GM18511 (cell line): ENCODE measurements at regions not wholly inside any gene's neighbourhood (a gene's known extent, or its start where the extent isn't known, plus 50 kb on each side); places are given as distances from the start of the nearest gene placed in this dataset.
"Not testable (repeated sequence)": the region's sequence is repeated elsewhere in the genome, so short reads cannot be mapped to it uniquely, and the experiment has no call there.

ENCODE experiments used
- ATAC-seq: cut with Tn5 transposase; IDR thresholded peaks from one replicate; pipeline ENCODE4 v1.9.1; 2021; ENCODE audit warnings: mild to moderate bottlenecking, moderate library complexity; ENCODE audit not compliant: unreplicated experiment

- ATAC-seq, result not testable (repeated sequence)
Measured at GRCh38 chr11:49817705-49818430, 134.3 kb upstream of the OR4C13 start.

- ATAC-seq, result not testable (repeated sequence)
Measured at GRCh38 chr11:49823188-49823587, 129.0 kb upstream of the OR4C13 start.

- not testable (repeated sequence) for ATAC-seq
Measured at GRCh38 chr11:49850541-49850940, 101.7 kb upstream of the OR4C13 start.

GRCh38 chr11:49851511-49851910 is 100.7 kb upstream of the OR4C13 start:
- ATAC-seq, result no peak

- no peak for ATAC-seq
Measured at GRCh38 chr11:49851971-49852389, 100.2 kb upstream of the OR4C13 start.

- not testable (repeated sequence) for ATAC-seq
Measured at GRCh38 chr11:49888875-49889274, 63.3 kb upstream of the OR4C13 start.

GRCh38 chr11:49891910-49892671 is 60.1 kb upstream of the OR4C13 start:
- ATAC-seq, result not testable (repeated sequence)

- ATAC-seq, result not testable (repeated sequence)
Measured at GRCh38 chr11:49893442-49893841, 58.7 kb upstream of the OR4C13 start.
